Spinal cord (tissue), 9 donors: ENCODE measurements at regions not wholly inside any gene's neighbourhood (a gene's known extent, or its start where the extent isn't known, plus 50 kb on each side); places are given as distances from the start of the nearest gene placed in this dataset.

ENCODE experiments used
- DNase-seq, 6 donors: peaks; one replicate each; pipeline versions ENCODE4 v3.0.0 to v3.0.0-alpha.2; 2013 to 2015; ENCODE audit warnings: low spot score in 6 of 6, low read depth in 4 of 6
- H3K27ac ChIP-seq: one replicate; pipeline ENCODE4 v1.5.1; 2013; ENCODE audit warnings: low read depth, low read length, control low read depth
- H3K27me3 ChIP-seq: one replicate; pipeline ENCODE4 v1.6.1; 2013; ENCODE audit warnings: low read length; ENCODE audit not compliant: control insufficient read depth, insufficient read depth
- H3K36me3 ChIP-seq: one replicate; pipeline ENCODE4 v1.6.1; 2013; ENCODE audit warnings: low read length; ENCODE audit not compliant: control insufficient read depth, insufficient read depth
- H3K4me1 ChIP-seq: one replicate; pipeline ENCODE4 v1.6.1; 2013; ENCODE audit warnings: low read length; ENCODE audit not compliant: control insufficient read depth, insufficient read depth
- H3K4me3 ChIP-seq: one replicate; pipeline ENCODE4 v1.5.1; 2013; ENCODE audit warnings: low read depth, low read length, control low read depth
- H3K9me3 ChIP-seq: one replicate; pipeline ENCODE4 v1.6.1; 2013; ENCODE audit warnings: low read length; ENCODE audit not compliant: control insufficient read depth, insufficient read depth
- WGBS: methylation state at CpG from one replicate; pipeline ENCODE4 v1.1.5; 2013; ENCODE audit warnings: missing lambda C conversion rate; ENCODE audit not compliant: insufficient coverage; 5-methylcytosine and 5-hydroxymethylcytosine counted together
- donor health status: healthy.

DNA sequence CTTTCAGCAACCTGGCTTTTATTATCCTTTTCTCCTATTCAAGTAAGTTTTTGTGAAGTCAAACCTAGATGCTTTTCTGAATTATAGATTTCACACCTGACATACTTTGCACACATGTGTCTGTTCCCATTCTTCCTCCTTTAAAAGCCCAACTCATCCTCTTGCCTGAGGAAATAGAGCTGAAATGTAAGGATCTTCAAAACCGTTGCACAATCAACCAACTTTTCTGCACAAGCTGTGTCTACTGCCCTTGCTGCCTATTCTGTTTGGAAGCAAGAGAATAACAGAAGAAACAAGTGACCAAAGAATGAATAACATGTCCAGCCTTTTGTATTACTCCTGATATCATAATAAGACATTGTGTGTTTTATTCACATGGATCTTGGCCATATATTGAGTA is 95.1 kb upstream of the ITGA1 start:
- no peak overlapping the region for H3K4me3 ChIP-seq
- no peak for DNase-seq

GRCh38 chr5:52693280-52693679 is 94.4 kb upstream of the ITGA1 start:
- Histone ChIP-seq H3K27ac (no peak overlapping the region), H3K36me3 (no peaks in the 10 kb centered on the region)

More for the DNA sequence above, 95.1 kb upstream of the ITGA1 start:
- no peaks in the 10 kb centered on the region for H3K4me1 ChIP-seq
- WGBS: no CpG with 5 or more reads among the region's 1 CpG
- H3K27me3 ChIP-seq: no peaks in the 10 kb centered on the region
- no peaks in the 10 kb centered on the region for H3K36me3 ChIP-seq
- H3K27ac ChIP-seq: no peak overlapping the region
- H3K9me3 ChIP-seq: no peaks in the 10 kb centered on the region

GRCh38 chr5:52693836-52694235 is 93.9 kb upstream of the ITGA1 start:
- DNase-seq: no peak
- WGBS: no CpG with 5 or more reads among the region's 1 CpG
- no peaks in the 10 kb centered on the region for H3K36me3 ChIP-seq
- no peak overlapping the region for H3K4me3 ChIP-seq
- H3K9me3 ChIP-seq: no peaks in the 10 kb centered on the region
- no peaks in the 10 kb centered on the region for H3K27me3 ChIP-seq
- no peaks in the 10 kb centered on the region for H3K4me1 ChIP-seq
- H3K27ac ChIP-seq: no peak overlapping the region

More at GRCh38 chr5:52693280-52693679, 94.4 kb upstream of the ITGA1 start:
- Histone ChIP-seq H3K4me1 (no peaks in the 10 kb centered on the region), H3K4me3 (no peak overlapping the region), H3K27me3 (no peaks in the 10 kb centered on the region), H3K9me3 (no peaks in the 10 kb centered on the region)
- peak in 2 of 6 donors; percentile 10 to 11 for DNase-seq

DNA sequence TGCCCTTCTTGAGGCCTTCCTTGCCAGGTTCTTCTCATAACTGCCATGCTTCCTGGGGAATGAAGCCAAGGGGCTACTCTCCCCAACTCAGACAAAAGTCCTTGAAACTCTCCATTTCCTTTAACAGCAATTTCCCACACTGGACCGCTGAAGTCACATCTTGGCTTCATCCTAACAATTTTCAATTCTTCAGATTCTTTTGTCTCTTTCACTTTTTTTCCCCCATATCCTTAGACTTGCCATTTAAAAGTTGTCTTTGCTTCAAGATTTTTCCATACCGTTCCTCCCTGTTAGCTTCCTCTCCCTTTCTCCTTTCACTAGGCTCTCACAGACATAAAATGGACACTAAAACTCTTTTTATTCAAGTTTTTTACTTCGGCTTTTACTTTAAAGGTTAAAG is 93.1 kb upstream of the ITGA1 start:
- Histone ChIP-seq H3K4me3 (no peak overlapping the region), H3K27ac (no peak overlapping the region), H3K36me3 (no peaks in the 10 kb centered on the region), H3K4me1 (no peaks in the 10 kb centered on the region), H3K9me3 (no peaks in the 10 kb centered on the region), H3K27me3 (no peaks in the 10 kb centered on the region)
- DNase-seq: no peak
- 71% methylated on average over 2 of the region's 3 CpGs for WGBS

DNA sequence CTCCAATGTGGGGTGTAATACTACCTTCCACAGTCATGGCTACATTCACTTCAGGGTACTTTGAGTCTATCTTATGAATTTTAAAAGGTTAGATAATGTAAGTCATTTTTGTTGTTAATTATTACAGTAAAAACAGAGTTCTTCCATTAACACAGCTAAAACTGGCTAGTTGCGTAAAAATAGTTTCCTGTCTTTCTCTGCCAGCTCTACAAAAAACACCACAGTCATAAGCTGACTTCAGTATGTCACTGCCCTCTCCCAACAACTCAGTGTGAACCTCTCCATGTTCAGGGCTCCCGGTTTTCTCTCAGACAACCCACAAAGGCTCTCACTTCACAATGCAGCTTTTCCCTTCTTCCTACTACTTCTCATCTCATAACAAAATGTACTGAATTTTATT is 84.8 kb upstream of the ITGA1 start:
- Histone ChIP-seq H3K27ac (no peak overlapping the region), H3K4me1 (no peaks in the 10 kb centered on the region), H3K27me3 (no peaks in the 10 kb centered on the region), H3K36me3 (no peaks in the 10 kb centered on the region), H3K9me3 (no peaks in the 10 kb centered on the region), H3K4me3 (no peak overlapping the region)
- no peak for DNase-seq
- WGBS: 86% methylated on average over 2 of the region's 2 CpGs

DNA sequence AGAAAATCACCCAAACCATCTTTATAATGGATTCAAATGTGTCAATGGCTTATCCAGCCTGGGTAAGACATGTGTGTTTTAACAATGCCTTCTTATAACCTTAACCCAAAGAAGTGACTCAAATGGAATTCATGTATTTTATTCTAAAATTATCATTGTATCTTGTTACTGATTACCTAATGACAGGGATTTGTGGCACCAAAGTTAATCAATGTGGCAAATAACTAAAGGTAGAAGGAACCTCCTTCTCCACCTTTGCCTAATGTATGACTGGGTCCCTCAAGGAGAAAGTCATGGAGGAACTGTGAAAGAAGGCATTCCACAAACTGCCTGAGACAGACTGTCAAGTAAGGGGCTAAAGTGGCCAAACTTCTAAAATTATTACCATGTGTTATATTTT is 84.4 kb upstream of the ITGA1 start:
- Histone ChIP-seq H3K27ac (no peak overlapping the region), H3K9me3 (no peaks in the 10 kb centered on the region), H3K36me3 (no peaks in the 10 kb centered on the region), H3K4me1 (no peaks in the 10 kb centered on the region), H3K27me3 (no peaks in the 10 kb centered on the region), H3K4me3 (no peak overlapping the region)
- DNase-seq: no peak

- H3K9me3 ChIP-seq: no peaks in the 10 kb centered on the region
- H3K4me3 ChIP-seq: no peak overlapping the region
- no peaks in the 10 kb centered on the region for H3K36me3 ChIP-seq
- H3K27ac ChIP-seq: no peak overlapping the region
- no peak for DNase-seq
- H3K27me3 ChIP-seq: no peaks in the 10 kb centered on the region
- no peaks in the 10 kb centered on the region for H3K4me1 ChIP-seq
Measured at GRCh38 chr5:52705720-52706119, 82.0 kb upstream of the ITGA1 start.

- no peaks in the 10 kb centered on the region for H3K9me3 ChIP-seq
- H3K27ac ChIP-seq: peak overlapping the region; percentile 1
- no peaks in the 10 kb centered on the region for H3K4me1 ChIP-seq
- H3K27me3 ChIP-seq: no peaks in the 10 kb centered on the region
- H3K36me3 ChIP-seq: no peaks in the 10 kb centered on the region
- DNase-seq: no peak
- H3K4me3 ChIP-seq: no peak overlapping the region
- WGBS: 90% methylated on average over 2 of the region's 5 CpGs
Measured at GRCh38 chr5:52706775-52707174, 80.9 kb upstream of the ITGA1 start.

DNA sequence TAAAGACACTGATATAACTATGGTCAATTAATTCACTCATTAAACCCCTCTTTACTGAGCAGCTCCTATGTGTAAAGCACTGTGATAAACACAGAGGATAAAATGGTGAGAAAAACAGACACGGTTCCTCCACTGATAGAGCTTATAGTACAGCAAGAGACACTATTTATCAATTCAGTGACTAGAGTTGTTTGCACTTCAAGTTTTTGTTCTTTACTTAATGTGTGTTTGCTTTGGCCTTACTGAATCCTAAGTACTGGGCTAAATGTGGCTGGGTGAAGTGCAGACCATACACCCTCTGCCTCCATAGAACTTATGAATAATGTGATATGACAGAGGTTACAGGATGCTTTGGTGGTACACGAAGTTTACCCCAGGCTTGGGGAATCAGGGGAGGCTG is 80.1 kb upstream of the ITGA1 start:
- no peaks in the 10 kb centered on the region for H3K4me1 ChIP-seq
- no peaks in the 10 kb centered on the region for H3K36me3 ChIP-seq
- 80% methylated on average over 1 of the region's 2 CpGs for whole genome bisulfite sequencing
- H3K9me3 ChIP-seq: no peaks in the 10 kb centered on the region
- DNase-seq: no peak
- no peak overlapping the region for H3K4me3 ChIP-seq
- no peak overlapping the region for H3K27ac ChIP-seq
- H3K27me3 ChIP-seq: no peaks in the 10 kb centered on the region

GRCh38 chr5:52708463-52708862 is 79.3 kb upstream of the ITGA1 start:
- no peak for DNase-seq
- Histone ChIP-seq H3K36me3 (no peaks in the 10 kb centered on the region), H3K4me1 (no peaks in the 10 kb centered on the region), H3K27me3 (no peaks in the 10 kb centered on the region), H3K27ac (no peak overlapping the region), H3K9me3 (no peaks in the 10 kb centered on the region), H3K4me3 (no peak overlapping the region)
- WGBS: no CpG with 5 or more reads among the region's 1 CpG
